DOHH2 (cell line): ENCODE measurements at regions not wholly inside any gene's neighbourhood (a gene's known extent, or its start where the extent isn't known, plus 50 kb on each side); places are given as distances from the start of the nearest gene placed in this dataset.

Source experiments
- H3F3A ChIP-seq: fragments of 200-600 bp; sonication (generic), shearing (Covaris generic); 2 replicates; pipeline ENCODE4 v1.6.0; 2016; ENCODE audit warnings: antibody characterized with exemption, mild to moderate bottlenecking; ENCODE audit not compliant: control insufficient read depth, insufficient read depth
- H3K27ac ChIP-seq: fragments of 200-600 bp; sonication (generic); 2 replicates; pipeline ENCODE4 v1.5.1; 2014; ENCODE audit warnings: low read depth, mild to moderate bottlenecking, low read length, moderate library complexity
- H3K27me3 ChIP-seq: fragments of 200-600 bp; sonication (generic); 2 replicates; pipeline ENCODE4 v1.6.1; 2014; ENCODE audit warnings: mild to moderate bottlenecking, low read length, mixed read lengths; ENCODE audit not compliant: control insufficient read depth
- H3K36me3 ChIP-seq: fragments of 200-600 bp; sonication (generic); 2 replicates; pipeline ENCODE4 v1.6.1; 2014; ENCODE audit warnings: mild to moderate bottlenecking, low read length, moderate library complexity, mixed read lengths; ENCODE audit not compliant: control insufficient read depth
- H3K4me1 ChIP-seq: fragments of 200-600 bp; sonication (generic); 2 replicates; pipeline ENCODE4 v1.6.1; 2014; ENCODE audit warnings: mild to moderate bottlenecking, low read length, mixed read lengths; ENCODE audit not compliant: control insufficient read depth
- H3K4me2 ChIP-seq: fragments of 200-600 bp; sonication (generic); 2 replicates; pipeline ENCODE4 v1.6.0; 2014; ENCODE audit warnings: mild to moderate bottlenecking, low read length, moderate library complexity
- H3K4me3 ChIP-seq: fragments of 200-600 bp; sonication (generic); 2 replicates; pipeline ENCODE4 v1.5.1; 2014; ENCODE audit warnings: mild to moderate bottlenecking, low read length, mixed read lengths
- H3K79me2 ChIP-seq: fragments of 200-600 bp; sonication (generic); 2 replicates; pipeline ENCODE4 v1.6.1; 2014; ENCODE audit warnings: mild to moderate bottlenecking, low read length, mixed read lengths; ENCODE audit not compliant: control insufficient read depth
- H3K9me2 ChIP-seq: fragments of 200-600 bp; sonication (generic); replicated peaks from 2 replicates; pipeline ENCODE4 v1.6.1; 2014; ENCODE audit warnings: mild to moderate bottlenecking, low read length, mixed read lengths; ENCODE audit not compliant: control insufficient read depth
- H3K9me3 ChIP-seq: fragments of 200-600 bp; sonication (generic); 2 replicates; pipeline ENCODE4 v1.6.1; 2014; ENCODE audit warnings: antibody characterized with exemption, low read length, mixed read lengths; ENCODE audit not compliant: control insufficient read depth, insufficient read depth
- H4K20me1 ChIP-seq: fragments of 200-600 bp; sonication (generic); 2 replicates; pipeline ENCODE4 v1.6.0; 2014; ENCODE audit warnings: low read depth, mild to moderate bottlenecking, antibody characterized with exemption, low read length, moderate library complexity; ENCODE audit not compliant: control insufficient read depth, insufficient read depth
- EZH2phosphoT487 ChIP-seq: fragments of 200-600 bp; sonication (generic); IDR thresholded peaks from 2 replicates; pipeline ENCODE4 v1.6.1; 2017; ENCODE audit warnings: borderline replicate concordance, mild to moderate bottlenecking, antibody characterized with exemption, low read length, moderate library complexity, mixed read lengths
- TF ChIP-seq, protein P1 (sequence below): fragments of 200-600 bp; sonication (generic); IDR thresholded peaks from one replicate; pipeline ENCODE4 v1.5.1; 2014; ENCODE audit warnings: antibody characterized with exemption, mild to moderate bottlenecking, low read depth, low read length; ENCODE audit not compliant: poor library complexity, severe bottlenecking

DNA sequence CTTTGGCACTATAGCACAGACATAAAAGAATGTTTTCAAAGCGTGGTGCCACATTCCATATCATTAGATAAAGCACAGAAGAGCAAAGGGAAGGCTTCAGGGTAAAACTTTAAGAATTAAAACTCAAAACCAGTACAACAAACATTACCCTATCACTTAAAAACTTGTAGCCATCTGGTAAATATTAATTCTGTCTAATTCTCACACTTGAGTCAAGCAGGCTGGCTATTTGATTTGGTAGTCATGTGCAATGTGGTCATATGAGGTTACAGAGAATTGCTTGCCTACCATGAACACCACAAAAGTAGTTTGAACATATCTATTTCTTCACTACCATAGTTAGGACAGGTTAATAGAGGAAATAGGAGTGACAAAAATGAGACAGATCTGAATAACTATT is 244.9 kb downstream of the IRS1 start:
- TF ChIP-seq EZH2phosphoT487: no peak
- TF ChIP-seq, protein P1, sequence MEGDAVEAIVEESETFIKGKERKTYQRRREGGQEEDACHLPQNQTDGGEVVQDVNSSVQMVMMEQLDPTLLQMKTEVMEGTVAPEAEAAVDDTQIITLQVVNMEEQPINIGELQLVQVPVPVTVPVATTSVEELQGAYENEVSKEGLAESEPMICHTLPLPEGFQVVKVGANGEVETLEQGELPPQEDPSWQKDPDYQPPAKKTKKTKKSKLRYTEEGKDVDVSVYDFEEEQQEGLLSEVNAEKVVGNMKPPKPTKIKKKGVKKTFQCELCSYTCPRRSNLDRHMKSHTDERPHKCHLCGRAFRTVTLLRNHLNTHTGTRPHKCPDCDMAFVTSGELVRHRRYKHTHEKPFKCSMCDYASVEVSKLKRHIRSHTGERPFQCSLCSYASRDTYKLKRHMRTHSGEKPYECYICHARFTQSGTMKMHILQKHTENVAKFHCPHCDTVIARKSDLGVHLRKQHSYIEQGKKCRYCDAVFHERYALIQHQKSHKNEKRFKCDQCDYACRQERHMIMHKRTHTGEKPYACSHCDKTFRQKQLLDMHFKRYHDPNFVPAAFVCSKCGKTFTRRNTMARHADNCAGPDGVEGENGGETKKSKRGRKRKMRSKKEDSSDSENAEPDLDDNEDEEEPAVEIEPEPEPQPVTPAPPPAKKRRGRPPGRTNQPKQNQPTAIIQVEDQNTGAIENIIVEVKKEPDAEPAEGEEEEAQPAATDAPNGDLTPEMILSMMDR: no peak
- no peaks in the 10 kb centered on the region for H3F3A ChIP-seq
- H3K27me3 ChIP-seq: no peaks in the 10 kb centered on the region
- H3K4me1 ChIP-seq: no peaks in the 10 kb centered on the region
- no peaks in the 10 kb centered on the region for H3K9me2 ChIP-seq
- H3K79me2 ChIP-seq: no peaks in the 10 kb centered on the region
- no peaks in the 10 kb centered on the region for H3K9me3 ChIP-seq
- H4K20me1 ChIP-seq: no peaks in the 10 kb centered on the region
- no peak overlapping the region for H3K27ac ChIP-seq
- H3K36me3 ChIP-seq: no peaks in the 10 kb centered on the region
- no peak overlapping the region for H3K4me3 ChIP-seq
- no peak overlapping the region for H3K4me2 ChIP-seq

DNA sequence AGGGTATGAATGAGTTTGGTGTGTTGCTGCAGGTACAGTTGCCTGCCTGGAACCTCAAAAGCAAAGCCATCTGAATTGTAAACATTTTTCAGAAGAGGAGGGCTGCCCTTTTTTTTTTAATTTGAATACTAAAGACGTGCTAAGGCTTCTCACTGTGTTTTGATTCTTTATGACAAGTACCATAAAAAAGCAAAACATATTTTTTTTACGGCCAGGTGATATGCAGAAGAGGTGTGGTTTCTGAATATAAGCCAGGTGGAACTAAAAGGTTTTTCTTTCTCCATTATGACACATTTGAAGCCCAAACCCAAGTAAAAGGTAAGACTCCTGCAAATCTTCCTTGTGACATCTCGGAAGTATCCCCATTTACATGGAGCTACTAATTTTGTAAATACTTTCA is 246.3 kb downstream of the IRS1 start:
- Histone ChIP-seq H3K27me3 (0 out of 2 replicates have a peak, but pooled peaks cover 2% of the 10 kb centered on the region), H3K4me3 (no peak overlapping the region), H3K79me2 (no peaks in the 10 kb centered on the region), H3K9me2 (no peaks in the 10 kb centered on the region), H4K20me1 (no peaks in the 10 kb centered on the region), H3K9me3 (no peaks in the 10 kb centered on the region), H3K4me1 (no peaks in the 10 kb centered on the region), H3K27ac (no peak overlapping the region), H3F3A (no peaks in the 10 kb centered on the region), H3K36me3 (no peaks in the 10 kb centered on the region), H3K4me2 (no peak overlapping the region)
- TF ChIP-seq, protein P1: no peak
- no peak for TF ChIP-seq EZH2phosphoT487

DNA sequence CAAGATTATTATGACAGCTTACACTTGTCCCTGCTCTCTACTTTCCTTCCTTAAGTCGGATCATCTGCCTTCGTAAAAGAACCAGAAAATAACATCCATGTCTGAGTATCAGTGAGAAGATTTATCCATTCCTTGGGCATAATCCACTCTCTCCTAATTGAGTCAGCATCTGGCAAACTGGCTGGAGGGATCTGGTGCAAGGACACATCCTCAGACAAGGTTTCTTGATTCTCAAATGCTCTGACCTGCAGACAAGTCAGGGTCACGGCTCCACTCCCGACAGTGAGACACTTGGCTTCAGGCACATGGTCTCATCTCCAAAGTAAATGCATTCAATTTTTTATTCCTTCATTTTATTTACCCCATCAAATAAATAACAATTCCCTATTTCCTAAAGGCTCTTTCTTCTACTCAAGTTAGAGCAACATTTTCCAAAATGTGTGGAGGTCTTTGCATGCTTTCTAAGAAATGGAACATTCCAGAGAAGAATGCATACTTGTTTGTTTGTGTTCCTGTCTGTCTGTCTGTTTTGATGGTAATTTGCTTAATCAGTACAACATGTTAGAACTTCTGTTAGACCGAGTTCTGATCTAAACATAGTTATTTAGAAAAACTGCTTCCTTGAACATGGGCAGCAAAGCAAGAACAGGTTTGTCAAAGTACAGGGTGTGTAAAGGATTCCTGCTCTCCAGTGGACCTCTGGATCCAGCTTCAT is 246.9 kb downstream of the IRS1 start:
- H3K4me2 ChIP-seq: no peak overlapping the region
- H3K4me1 ChIP-seq: no peaks in the 10 kb centered on the region
- 0 out of 2 replicates have a peak, but pooled peaks cover 2% of the 10 kb centered on the region for H3K27me3 ChIP-seq
- TF ChIP-seq EZH2phosphoT487: no peak
- TF ChIP-seq, protein P1: no peak
- no peak overlapping the region for H3K27ac ChIP-seq
- no peaks in the 10 kb centered on the region for H3K9me2 ChIP-seq
- no peaks in the 10 kb centered on the region for H3K79me2 ChIP-seq
- H3K4me3 ChIP-seq: no peak overlapping the region
- H3K36me3 ChIP-seq: no peaks in the 10 kb centered on the region
- H3F3A ChIP-seq: no peaks in the 10 kb centered on the region
- H4K20me1 ChIP-seq: no peaks in the 10 kb centered on the region
- H3K9me3 ChIP-seq: no peaks in the 10 kb centered on the region
